GM19023 (cell line): ENCODE measurements at regions not wholly inside any gene's neighbourhood (a gene's known extent, or its start where the extent isn't known, plus 50 kb on each side); places are given as distances from the start of the nearest gene placed in this dataset.

ENCODE experiments used
- ATAC-seq: cut with Tn5 transposase; IDR thresholded peaks from one replicate; pipeline ENCODE4 v1.9.1; 2021; ENCODE audit warnings: mild to moderate bottlenecking, moderate library complexity; ENCODE audit not compliant: unreplicated experiment

DNA sequence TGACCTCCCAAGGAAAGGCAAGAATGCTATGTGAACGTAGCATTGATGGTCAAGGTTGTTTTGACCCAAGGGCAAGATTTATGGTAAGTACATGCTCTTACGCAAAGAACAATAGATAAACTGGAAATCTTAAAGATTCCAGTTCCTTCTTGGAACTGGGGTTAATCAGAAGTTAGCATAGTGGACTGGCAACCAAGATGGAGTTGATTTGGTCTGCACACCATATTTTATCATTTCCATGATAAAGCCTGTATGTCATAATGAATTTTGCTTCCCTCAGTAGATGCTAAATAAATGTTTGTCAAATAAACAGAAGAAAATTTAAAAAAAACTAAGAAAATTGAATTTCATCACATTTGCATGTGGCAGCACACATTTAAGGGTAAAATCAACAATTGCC lies 242.4 kb upstream of the MEF2C start:
- no peak for ATAC-seq

- ATAC-seq: no peak
Measured at GRCh38 chr5:89123581-89123980, 240.6 kb upstream of the MEF2C start.

DNA sequence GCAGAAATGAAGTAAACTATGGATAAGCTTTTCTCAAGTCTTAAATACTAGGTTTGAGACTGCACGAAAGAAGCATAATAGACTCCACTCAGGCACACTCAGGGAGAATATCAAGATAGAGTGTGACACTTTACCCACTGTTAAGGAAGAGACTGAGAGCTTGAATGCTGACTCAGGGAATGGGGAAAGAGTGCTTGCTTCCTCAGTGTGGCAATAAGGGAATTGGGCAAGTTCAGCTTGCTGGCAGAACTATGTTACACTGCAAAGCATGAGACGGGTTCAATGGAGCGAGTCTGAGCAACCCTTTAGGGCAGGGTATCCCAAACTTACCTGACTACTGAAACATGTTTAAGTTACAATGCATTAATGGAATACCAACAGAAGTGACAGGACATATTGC lies 237.7 kb upstream of the MEF2C start:
- ATAC-seq: no peak

- ATAC-seq: peak; percentile 90
Measured at GRCh38 chr5:89117124-89117644, 234.2 kb upstream of the MEF2C start.

DNA sequence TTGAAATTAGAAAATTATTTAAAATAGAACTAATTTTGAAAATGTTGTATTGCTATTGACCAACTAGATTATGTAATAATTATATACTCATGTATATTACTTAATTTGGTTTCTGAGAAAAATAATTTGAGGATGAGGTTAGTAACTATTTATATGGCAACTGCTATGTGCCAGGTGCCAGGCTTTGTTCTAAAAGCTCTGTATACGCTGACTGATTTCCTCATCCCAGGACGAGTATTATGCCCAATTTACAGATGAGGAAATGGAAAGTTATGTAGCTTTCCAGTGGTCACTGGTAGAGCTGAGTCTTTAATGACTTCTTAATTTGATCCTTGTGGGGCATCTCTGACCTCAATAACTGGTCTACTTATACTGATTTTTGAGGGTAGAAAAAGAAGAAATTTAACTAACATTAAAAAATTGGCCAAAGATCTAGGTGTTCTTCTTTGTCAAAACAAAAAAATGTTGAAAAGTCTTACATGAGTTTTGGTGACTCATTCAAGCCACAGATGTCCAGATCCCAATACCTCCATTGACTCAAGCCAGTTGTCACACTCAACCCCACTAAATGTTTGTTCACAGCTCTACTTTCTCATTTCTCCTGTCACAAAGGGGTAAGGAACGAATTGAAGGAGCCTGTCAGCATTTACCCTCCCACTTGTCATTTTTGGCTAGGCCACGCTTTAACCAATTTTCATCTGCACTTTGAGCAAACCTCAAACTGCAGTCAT lies 228.1 kb upstream of the MEF2C start:
- ATAC-seq: no peak

DNA sequence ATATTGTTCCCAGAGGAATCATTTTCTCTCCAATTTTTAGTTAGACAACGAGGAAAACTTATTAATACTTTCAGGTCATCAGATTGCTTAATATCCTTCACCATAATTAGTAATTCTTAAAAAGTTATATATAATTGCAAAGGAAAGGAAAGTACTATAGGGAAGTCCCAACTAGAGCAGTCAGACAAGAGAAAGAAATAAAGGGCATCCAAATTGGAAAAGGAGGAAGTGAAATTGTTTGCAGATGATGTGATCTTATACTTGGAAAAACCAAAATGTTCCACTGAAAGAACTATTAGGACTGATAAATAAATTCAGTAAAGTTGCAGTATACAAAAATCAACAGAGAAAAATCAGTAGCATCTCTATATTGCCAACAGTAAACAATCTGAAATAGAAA lies 223.5 kb upstream of the MEF2C start:
- ATAC-seq: no peak

DNA sequence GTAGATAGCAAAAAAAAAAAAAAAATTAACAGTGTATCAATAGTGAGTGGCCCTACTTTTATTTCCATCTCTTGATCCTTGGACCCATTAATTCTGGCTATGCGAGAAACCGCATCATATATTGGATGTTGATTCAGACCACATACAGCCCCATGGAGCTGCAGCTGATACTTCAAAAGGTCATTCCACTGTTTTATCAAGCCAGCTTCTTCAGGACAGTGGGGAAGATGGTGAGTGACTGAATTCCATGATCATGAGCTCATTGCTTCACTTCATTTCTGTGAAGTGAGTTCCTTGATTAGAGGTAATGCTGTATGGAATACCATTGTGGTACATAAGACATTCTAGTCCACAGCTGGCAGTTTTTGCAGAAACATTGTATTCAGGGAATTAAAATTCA lies 222.9 kb upstream of the MEF2C start:
- no peak for ATAC-seq

DNA sequence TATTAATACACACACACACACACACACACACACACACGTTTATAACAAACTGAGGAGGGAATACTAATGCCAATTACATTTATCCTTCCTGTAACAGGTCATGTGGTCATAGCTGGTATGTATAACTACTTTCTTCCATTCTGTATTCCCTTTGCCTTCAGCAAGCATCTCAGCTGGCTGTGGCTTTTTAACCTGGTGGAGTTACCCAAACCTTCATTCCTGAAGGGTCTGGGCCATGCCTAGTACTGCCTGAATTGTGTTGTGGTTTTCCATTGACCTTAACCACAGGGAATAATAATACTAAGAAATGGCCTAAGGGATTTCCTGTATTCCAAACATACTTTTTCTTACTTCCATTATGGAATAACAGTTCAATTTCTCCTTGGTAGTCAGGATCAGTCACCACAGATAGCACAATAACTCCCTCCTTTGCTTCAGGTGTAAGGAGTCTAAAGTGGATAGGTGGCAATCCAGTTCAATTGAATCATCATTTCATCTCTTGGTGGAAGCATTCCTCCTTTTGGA lies 222.2 kb upstream of the MEF2C start:
- no peak for ATAC-seq

- ATAC-seq: no peak
Measured at GRCh38 chr5:89098199-89098756, 215.3 kb upstream of the MEF2C start.

- no peak for ATAC-seq
Measured at GRCh38 chr5:89097103-89097502, 214.1 kb upstream of the MEF2C start.

GRCh38 chr5:89095341-89095740 lies 212.4 kb upstream of the MEF2C start:
- ATAC-seq: no peak

GRCh38 chr5:89090037-89090436 lies 207.1 kb upstream of the MEF2C start:
- no peak for ATAC-seq

DNA sequence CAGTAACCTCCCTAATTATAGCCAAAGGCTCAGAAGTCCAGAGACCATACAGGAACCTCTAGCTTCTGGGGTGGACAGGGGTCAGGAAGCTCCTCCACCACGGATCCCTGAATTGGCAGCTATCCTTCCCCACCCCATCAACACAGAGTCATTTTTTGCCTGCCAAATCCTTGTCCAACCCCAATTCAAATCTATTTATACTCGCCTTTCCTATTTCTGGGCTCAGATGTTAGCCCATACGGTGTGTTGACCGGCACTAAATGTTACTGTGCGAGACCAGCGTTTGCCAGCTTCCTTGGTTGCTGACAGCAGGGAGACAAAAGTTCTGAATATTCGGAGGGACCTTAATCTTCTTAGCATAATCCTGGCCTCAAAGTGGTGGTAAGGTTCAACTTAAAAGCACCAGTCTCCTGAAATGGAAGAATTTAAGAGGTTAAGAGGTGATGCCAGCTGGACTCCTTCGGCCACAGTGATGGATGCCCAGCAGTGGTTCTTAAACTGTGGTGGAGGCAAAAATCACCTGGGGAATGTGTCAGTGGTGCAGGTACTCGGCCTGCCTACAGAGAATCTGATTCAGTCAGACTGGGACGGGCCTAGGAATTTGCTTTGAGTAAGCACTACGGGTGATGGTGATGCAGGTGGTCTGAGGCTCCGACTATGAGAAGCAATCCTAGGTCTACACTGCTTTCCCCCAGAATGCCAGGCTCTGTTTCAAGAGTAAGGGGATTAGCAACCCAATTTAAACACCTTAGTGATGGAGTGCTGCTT lies 204.8 kb upstream of the MEF2C start:
- no peak for ATAC-seq

DNA sequence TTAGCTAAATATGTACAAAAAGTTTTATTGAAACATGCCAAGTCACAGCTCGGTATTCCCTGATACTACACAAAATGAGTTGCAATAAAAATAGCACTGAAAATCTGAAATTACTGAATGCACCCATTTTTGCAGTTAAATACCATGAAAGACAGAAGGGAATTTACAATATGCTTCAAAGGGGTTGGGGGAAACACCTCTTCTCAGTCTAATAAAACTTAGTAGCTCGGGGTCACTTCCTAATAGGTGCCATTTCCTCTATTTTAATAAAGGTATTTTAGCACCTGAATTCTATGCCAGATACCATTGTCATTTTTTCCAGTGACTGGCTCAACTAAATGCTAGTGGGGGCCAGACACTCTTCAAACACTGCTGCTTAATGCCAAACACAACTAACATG lies 204.1 kb upstream of the MEF2C start:
- ATAC-seq: no peak

DNA sequence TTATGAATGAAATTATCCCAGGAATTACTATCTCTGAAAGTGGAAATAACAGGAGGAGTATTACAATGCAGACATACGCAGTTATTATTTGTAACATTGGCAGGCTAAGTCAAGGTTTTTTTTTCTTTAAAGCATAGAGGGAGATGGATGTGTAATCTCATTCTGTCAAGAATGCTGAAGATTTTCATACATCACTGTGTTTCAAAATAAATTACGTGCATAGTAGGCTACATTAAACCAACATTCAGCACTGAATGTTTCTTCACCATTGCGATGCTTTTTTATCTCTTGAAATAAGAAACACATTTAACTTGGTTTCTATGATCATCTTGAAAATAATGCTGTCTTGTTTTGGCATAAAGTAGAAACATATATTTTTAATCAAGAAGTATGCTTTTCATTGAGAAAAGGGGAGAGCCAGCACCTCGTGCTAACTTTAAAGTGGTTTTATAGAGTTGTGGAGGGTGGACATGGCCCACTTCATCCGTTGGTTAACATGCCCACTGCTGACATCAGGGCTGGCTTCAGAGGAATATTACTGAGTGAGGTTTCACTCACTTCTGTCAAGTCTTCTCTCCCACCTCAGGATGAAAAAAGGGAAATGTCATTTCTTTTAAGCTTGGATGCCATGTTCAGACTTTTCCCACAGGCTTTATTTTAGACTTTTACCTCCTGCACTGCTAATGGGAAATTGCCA lies 203.6 kb upstream of the MEF2C start:
- ATAC-seq: no peak

DNA sequence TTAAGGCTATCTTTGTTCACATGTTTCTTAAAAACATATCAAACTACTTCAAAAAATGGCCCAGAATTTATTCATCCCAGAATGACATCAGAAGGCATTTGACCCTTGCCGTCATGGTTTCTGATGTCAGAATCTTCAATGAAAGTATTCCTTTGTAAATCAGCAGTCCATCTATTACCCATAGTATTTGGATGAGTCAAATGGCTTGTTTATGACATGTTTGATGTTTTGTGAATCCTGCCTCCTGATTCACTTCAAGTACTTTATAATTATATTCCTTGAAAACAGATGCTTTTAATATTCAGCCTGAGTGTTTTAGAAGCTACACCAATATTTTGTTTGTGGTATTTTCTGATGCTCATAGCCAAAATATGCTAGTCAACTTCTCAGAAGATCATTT lies 200.8 kb upstream of the MEF2C start:
- ATAC-seq: no peak

GRCh38 chr5:89081360-89081759 lies 198.4 kb upstream of the MEF2C start:
- peak; percentile 70 for ATAC-seq

DNA sequence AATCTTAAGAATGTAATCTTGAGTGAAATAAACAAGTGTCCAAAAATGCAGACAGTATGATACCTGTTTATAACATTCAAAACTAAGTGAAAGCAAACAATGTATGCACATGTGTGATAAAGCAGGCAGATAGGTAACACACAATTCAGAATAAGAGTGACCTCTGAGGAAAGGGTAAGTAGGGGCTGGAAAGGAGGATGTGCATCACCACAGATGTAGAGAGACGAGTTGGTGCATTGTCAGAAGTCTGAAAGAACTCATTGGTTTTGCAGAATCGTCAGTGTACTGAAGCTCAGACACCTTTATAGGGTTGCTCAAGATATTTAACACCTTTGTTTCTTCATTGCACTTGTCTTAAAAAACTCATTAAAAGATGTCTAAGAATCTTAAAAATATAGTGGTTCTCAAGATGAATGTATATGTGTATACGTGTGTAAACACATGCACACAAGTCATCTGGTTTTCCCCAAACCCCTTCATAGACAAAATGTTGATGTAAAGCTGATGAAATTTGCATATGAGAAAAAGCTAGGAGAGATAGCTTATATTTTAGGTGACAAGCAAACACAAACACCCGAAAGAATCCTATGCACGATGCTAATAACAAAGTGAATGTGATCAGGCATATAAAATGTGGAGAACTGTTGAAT lies 197.6 kb upstream of the MEF2C start:
- peak; percentile 49 for ATAC-seq

GRCh38 chr5:89072842-89073672 lies 190.1 kb upstream of the MEF2C start:
- no peak for ATAC-seq

GRCh38 chr5:89071941-89072331 lies 189.0 kb upstream of the MEF2C start:
- peak; percentile 56 for ATAC-seq
